Panc1 (cell line): ENCODE measurements at regions not wholly inside any gene's neighbourhood (a gene's known extent, or its start where the extent isn't known, plus 50 kb on each side); places are given as distances from the start of the nearest gene placed in this dataset.

ENCODE experiments used
- ATAC-seq: fragments of 200-7000 bp; cut with Tn5 transposase; 2 replicates; pipeline ENCODE4 v1.9.1; 2020; ENCODE audit warnings: mild to moderate bottlenecking, moderate library complexity
- BruUV-seq: library from RNA; stranded (reverse); fragments of 400-500 nt; replicated peaks from 2 replicates; lab custom pipeline; 2021; lab: Mats Ljungman, UMichigan
- CTCF ChIA-PET: fragments of 300-600 bp; sonication (Branson Sonifier 250); formaldehyde crosslinking; loops from one replicate; lab custom pipeline; 2022; ENCODE audit warnings: antibody characterized with exemption; lab: Charles Lee
- POLR2A ChIA-PET: fragments of 300-600 bp; sonication (Branson Sonifier 250); formaldehyde crosslinking; loops from one replicate; lab custom pipeline; 2022; ENCODE audit warnings: antibody characterized with exemption; lab: Charles Lee
- DNase-seq: peaks from one replicate; pipeline ENCODE4 v3.0.0-alpha.2; 2010; ENCODE audit warnings: low read depth, low spot score
- H3K27ac ChIP-seq: 2 replicates; pipeline ENCODE4 v1.5.1; 2011; ENCODE audit warnings: mild to moderate bottlenecking, low read length, inconsistent platforms
- H3K27me3 ChIP-seq: fragments of 200-500 bp; sonication (Bioruptor generic); 2 replicates; pipeline ENCODE4 v1.6.0; 2014; ENCODE audit warnings: low read length, inconsistent platforms; ENCODE audit not compliant: control insufficient read depth, insufficient read depth
- H3K36me3 ChIP-seq: fragments of 200-500 bp; sonication (Bioruptor generic); 2 replicates; pipeline ENCODE4 v1.5.1; 2014; ENCODE audit warnings: inconsistent platforms, mild to moderate bottlenecking, low read length, moderate library complexity; ENCODE audit not compliant: control insufficient read depth, insufficient read depth
- H3K4me1 ChIP-seq: 2 replicates; pipeline ENCODE4 v1.5.1; 2011; ENCODE audit warnings: inconsistent platforms, mild to moderate bottlenecking, low read length, moderate library complexity; ENCODE audit not compliant: control insufficient read depth, insufficient read depth
- H3K4me3 ChIP-seq, 2 experiments: 2 replicates each; pipeline ENCODE4 v1.5.1; 2011 to 2012; ENCODE audit warnings: low read depth in 2 of 2, low read length in 2 of 2, mild to moderate bottlenecking in 2 of 2, inconsistent platforms in 1 of 2, moderate library complexity in 1 of 2
- H3K9me3 ChIP-seq: fragments of 200-500 bp; sonication (Bioruptor generic); 2 replicates; pipeline ENCODE4 v1.5.1; 2014; ENCODE audit warnings: low read depth, mild to moderate bottlenecking, inconsistent platforms, low read length, moderate library complexity; ENCODE audit not compliant: control insufficient read depth, insufficient read depth
- POLR2AphosphoS5 ChIP-seq: IDR thresholded peaks from 2 replicates; pipeline ENCODE4 v1.6.1; 2012; ENCODE audit warnings: mild to moderate bottlenecking, low read depth, low read length, moderate library complexity
- REST ChIP-seq, 2 experiments: IDR thresholded peaks; 2 replicates each; pipeline ENCODE4 v1.6.1; 2011 to 2012; ENCODE audit warnings: low read depth in 2 of 2, control low read depth in 1 of 2, low read length in 1 of 2, mild to moderate bottlenecking in 1 of 2, moderate library complexity in 1 of 2; ENCODE audit not compliant: insufficient read depth in 1 of 2
- SIN3A ChIP-seq: IDR thresholded peaks from 2 replicates; pipeline ENCODE4 v1.6.1; 2012; ENCODE audit warnings: low read depth, mild to moderate bottlenecking, low read length, moderate library complexity, borderline replicate concordance; ENCODE audit not compliant: insufficient read depth
- TCF7L2 ChIP-seq: IDR thresholded peaks from 2 replicates; pipeline ENCODE4 v1.6.1; 2011; ENCODE audit warnings: mild to moderate bottlenecking, low read depth, low read length, inconsistent platforms
- in situ Hi-C: cut with HindIII; loops from 2 replicates; pipeline ENCODE4 v1.10.0; 2016; ENCODE audit warnings: low sequenced_read_pairs, low pct_unique_long_range_greater_than_20kb
- intact Hi-C: fragments of 100-400 bp; cut with micrococcal nuclease; formaldehyde crosslinking; loops from one replicate; pipeline ENCODE4 v1.10.0; 2022; ENCODE audit not compliant: unreplicated experiment
- TF ChIP-seq, protein P1 (sequence below): fragments of 450-650 bp; IDR thresholded peaks from 2 replicates; pipeline ENCODE4 v1.5.1; 2017; ENCODE audit warnings: mild to moderate bottlenecking

- CTCF ChIA-PET = no interaction called here
- H3K9me3 ChIP-seq = no peaks in the 10 kb centered on the region
- in situ Hi-C loops (no loop called here), intact Hi-C loops (no loop called here)
- H3K36me3 ChIP-seq = no peaks in the 10 kb centered on the region
- H3K4me3 ChIP-seq = no peak overlapping the region
- no peak overlapping the region for H3K27ac ChIP-seq
- no peaks in the 10 kb centered on the region for H3K4me1 ChIP-seq
- H3K27me3 ChIP-seq = no peaks in the 10 kb centered on the region
- POLR2A ChIA-PET = no interaction called here
- TF ChIP-seq SIN3A (no peak), REST (IDR thresholded peaks at IDR 0.05; ENCODE audit: insufficient read depth in 1 of 2, low read depth in 2 of 2, low read length in 1 of 2) (no peak), TCF7L2 (no peak), POLR2AphosphoS5 (no peak)
- TF ChIP-seq, protein P1, sequence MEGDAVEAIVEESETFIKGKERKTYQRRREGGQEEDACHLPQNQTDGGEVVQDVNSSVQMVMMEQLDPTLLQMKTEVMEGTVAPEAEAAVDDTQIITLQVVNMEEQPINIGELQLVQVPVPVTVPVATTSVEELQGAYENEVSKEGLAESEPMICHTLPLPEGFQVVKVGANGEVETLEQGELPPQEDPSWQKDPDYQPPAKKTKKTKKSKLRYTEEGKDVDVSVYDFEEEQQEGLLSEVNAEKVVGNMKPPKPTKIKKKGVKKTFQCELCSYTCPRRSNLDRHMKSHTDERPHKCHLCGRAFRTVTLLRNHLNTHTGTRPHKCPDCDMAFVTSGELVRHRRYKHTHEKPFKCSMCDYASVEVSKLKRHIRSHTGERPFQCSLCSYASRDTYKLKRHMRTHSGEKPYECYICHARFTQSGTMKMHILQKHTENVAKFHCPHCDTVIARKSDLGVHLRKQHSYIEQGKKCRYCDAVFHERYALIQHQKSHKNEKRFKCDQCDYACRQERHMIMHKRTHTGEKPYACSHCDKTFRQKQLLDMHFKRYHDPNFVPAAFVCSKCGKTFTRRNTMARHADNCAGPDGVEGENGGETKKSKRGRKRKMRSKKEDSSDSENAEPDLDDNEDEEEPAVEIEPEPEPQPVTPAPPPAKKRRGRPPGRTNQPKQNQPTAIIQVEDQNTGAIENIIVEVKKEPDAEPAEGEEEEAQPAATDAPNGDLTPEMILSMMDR = no peak
- ATAC-seq (no peak), DNase-seq (no peak)
- BruUV-seq = no TSS peak
Observed at GRCh38 chr16:77594057-77594456, 128.3 kb upstream of the NUDT7 start.

DNA sequence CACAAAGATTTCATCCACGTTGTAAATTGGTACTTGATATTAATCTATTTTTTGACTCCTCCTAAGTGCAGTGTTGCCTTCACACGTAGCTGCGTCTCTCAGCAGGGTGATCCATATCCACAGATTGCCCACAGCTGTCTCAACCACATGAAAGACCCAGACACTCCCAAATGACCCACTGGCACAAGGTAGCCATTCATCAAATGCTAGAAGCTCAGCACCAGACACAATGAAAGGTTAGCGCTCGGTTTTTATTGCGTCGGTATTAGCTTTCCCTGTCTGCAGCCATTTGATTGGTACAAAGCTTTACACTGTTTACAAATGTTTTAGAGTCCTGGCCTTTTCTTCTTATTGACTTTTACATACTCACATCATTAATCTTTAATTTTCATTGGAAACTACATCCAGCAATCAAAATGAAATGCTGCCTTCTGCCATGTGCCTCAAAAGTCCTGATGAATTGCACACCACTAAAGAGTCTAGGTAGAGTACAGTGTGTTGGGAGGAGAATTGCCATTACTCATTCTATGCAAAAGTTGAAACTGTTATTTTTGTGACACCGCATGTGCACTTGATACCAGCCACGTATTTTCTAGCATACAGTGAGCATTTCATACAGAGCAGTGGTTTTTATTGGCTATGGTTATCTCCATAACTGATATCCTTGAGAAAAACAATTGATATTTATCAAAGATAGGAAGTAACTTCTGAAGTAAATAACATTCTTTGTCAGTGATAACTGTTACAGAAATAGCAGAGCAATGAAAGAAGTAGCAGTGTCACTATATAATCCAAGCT lies 127.3 kb upstream of the NUDT7 start:
- BruUV-seq = no TSS peak
- no peak for TF ChIP-seq POLR2AphosphoS5
- no peak for TF ChIP-seq TCF7L2
- intact Hi-C loops = no loop called here
- H3K9me3 ChIP-seq = no peaks in the 10 kb centered on the region
- no peak for ATAC-seq
- H3K27me3 ChIP-seq = no peaks in the 10 kb centered on the region
- ChIA-PET CTCF (no interaction called here), POLR2A (no interaction called here)
- no peak for DNase-seq
- H3K36me3 ChIP-seq = no peaks in the 10 kb centered on the region
- H3K4me1 ChIP-seq = no peaks in the 10 kb centered on the region
- in situ Hi-C loops = no loop called here
- H3K4me3 ChIP-seq = no peak overlapping the region
- H3K27ac ChIP-seq = no peak overlapping the region

DNA sequence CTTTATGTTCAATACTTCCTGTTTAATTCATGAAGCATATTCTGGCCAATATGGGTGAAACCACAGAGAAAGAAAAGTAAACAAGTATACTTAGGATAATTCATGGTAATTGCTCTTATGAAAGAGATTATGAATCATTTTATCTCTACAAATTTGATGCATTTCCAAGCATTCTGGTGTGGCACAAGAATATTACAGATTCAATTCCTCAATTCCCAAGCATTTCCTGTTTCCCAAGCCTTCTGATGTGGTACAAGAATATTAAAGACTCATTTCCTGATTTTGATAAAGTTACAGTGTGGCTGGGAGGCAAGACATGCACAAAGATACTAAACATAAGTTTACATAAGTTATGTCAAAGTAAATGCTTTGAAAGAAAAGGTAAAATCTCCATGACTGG lies 126.1 kb upstream of the NUDT7 start:
- Histone ChIP-seq H3K27ac (no peak overlapping the region), H3K27me3 (no peaks in the 10 kb centered on the region), H3K4me1 (no peaks in the 10 kb centered on the region), H3K9me3 (no peaks in the 10 kb centered on the region), H3K36me3 (no peaks in the 10 kb centered on the region), H3K4me3 (no peak overlapping the region)
- TF ChIP-seq SIN3A (no peak), REST (IDR thresholded peaks at IDR 0.05; ENCODE audit: insufficient read depth in 1 of 2, low read depth in 2 of 2, low read length in 1 of 2) (no peak), TCF7L2 (no peak), POLR2AphosphoS5 (no peak)
- TF ChIP-seq, protein P1 = no peak
- POLR2A ChIA-PET = no interaction called here
- DNase-seq = no peak
- ATAC-seq = no peak
- intact Hi-C loops = no loop called here
- CTCF ChIA-PET = no interaction called here
- in situ Hi-C loops = no loop called here
- BruUV-seq = no TSS peak
